Suprapubic skin (tissue), 4 donors: ENCODE measurements at regions not wholly inside any gene's neighbourhood (a gene's known extent, or its start where the extent isn't known, plus 50 kb on each side); places are given as distances from the start of the nearest gene placed in this dataset.

Experiments used
- CTCF ChIP-seq, 2 donors: fragments of 200-600 bp in 1 of 2; fragments of 450-650 bp in 1 of 2; sonication (generic) in 1 of 2; IDR thresholded peaks; one replicate each; pipeline ENCODE4 v1.5.1; 2016 to 2019; ENCODE audit warnings: antibody characterized with exemption in 2 of 2, mild to moderate bottlenecking in 1 of 2, moderate library complexity in 1 of 2
- POLR2A ChIP-seq, 2 donors: fragments of 450-650 bp; IDR thresholded peaks; one replicate each; pipeline ENCODE4 v1.6.1; 2017; ENCODE audit warnings: antibody characterized with exemption in 2 of 2, mild to moderate bottlenecking in 2 of 2, moderate library complexity in 2 of 2
- POLR2AphosphoS5 ChIP-seq, 3 donors: sonication (generic); formaldehyde crosslinking; IDR thresholded peaks; one replicate each; pipeline ENCODE4 v1.6.1; 2017; ENCODE audit warnings: antibody characterized with exemption in 3 of 3

GRCh38 chr2:76202866-76203265 lies 492.2 kb upstream of the GCFC2 start:
- TF ChIP-seq CTCF (IDR thresholded peaks at IDR 0.05) (no peak), POLR2A (IDR thresholded peaks at IDR 0.05) (no peak), POLR2AphosphoS5 (IDR thresholded peaks at IDR 0.05) (no peak)
